HUES64 (cell line): ENCODE measurements at regions not wholly inside any gene's neighbourhood (a gene's known extent, or its start where the extent isn't known, plus 50 kb on each side); places are given as distances from the start of the nearest gene placed in this dataset.
"Not testable (repeated sequence)": the region's sequence is repeated elsewhere in the genome, so short reads cannot be mapped to it uniquely, and the experiment has no call there.

Source experiments
- H3K27ac ChIP-seq: 2 replicates; pipeline ENCODE4 v1.7.0; 2013; ENCODE audit warnings: low read depth, low read length, inconsistent platforms
- H3K27me3 ChIP-seq: 2 replicates; pipeline ENCODE4 v1.6.1; 2013; ENCODE audit warnings: mild to moderate bottlenecking, low read length; ENCODE audit not compliant: insufficient read depth
- H3K36me3 ChIP-seq: 2 replicates; pipeline ENCODE4 v1.6.1; 2013; ENCODE audit warnings: mild to moderate bottlenecking, low read length; ENCODE audit not compliant: insufficient read depth
- H3K4me1 ChIP-seq: 2 replicates; pipeline ENCODE4 v1.6.1; 2013; ENCODE audit warnings: mild to moderate bottlenecking, low read length, moderate library complexity; ENCODE audit not compliant: insufficient read depth
- H3K4me3 ChIP-seq: 2 replicates; pipeline ENCODE4 v1.5.1; 2013; ENCODE audit warnings: mild to moderate bottlenecking, low read length, moderate library complexity
- H3K9ac ChIP-seq: 2 replicates; pipeline ENCODE4 v1.6.1; 2013; ENCODE audit warnings: mild to moderate bottlenecking, low read depth, low read length
- H3K9me3 ChIP-seq: 2 replicates; pipeline ENCODE4 v1.6.1; 2013; ENCODE audit warnings: low read depth, low read length; ENCODE audit not compliant: insufficient read depth
- WGBS: fragments of 150-250, 120-280 bp; methylation state at CpG from one replicate; pipeline ENCODE4 v1.1.7; 2013; ENCODE audit warnings: missing lambda C conversion rate; 5-methylcytosine and 5-hydroxymethylcytosine counted together

DNA sequence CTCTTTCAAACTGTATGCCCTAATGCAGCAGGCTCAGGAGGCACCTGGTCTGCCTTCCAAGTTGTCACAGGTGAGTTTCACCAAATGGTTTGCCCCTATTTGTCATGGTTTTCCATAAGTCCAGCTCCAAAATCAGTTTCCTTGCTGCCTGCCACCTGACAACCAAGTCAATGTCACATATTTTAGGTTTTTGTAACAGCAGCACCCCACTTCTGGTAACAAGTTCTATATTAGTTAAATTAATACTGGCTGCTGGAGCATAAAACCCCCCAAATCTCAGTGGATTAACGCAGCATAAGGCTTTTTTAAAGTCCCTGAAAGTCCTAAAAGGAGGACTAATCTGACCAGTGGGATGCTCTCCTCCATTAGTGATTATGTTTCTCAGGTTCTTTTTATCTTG lies 200.7 kb downstream of the RRAGC start:
- Histone ChIP-seq H3K4me3 (no peak overlapping the region), H3K36me3 (no peaks in the 10 kb centered on the region), H3K9me3 (peaks cover 10% of the 10 kb centered on the region; the same call in 1 of the 2 replicates), H3K9ac (no peak overlapping the region), H3K4me1 (peaks cover 8% of the 10 kb centered on the region; the same call in 1 of the 2 replicates), H3K27me3 (no peaks in the 10 kb centered on the region), H3K27ac (no peak overlapping the region)
- WGBS, result 89% methylated on average over 1 of the region's 1 CpG

DNA sequence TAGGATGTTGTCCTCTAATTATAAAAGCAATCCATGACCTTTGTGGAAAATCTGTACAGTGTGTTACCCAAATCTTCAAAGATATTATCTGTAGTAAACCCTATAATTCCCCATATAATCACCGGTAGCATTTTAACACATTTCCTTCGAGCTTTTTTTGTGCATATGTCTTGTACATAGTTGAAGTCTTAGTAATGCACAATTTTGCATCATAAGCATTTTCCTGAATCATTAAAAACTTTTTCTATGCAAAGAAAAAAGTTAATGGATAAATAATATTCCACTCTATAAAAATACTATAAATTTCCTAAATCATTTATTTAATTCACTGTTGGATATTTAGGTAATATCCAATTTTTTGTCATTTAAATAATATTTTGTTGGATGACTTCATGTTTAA lies 201.7 kb downstream of the RRAGC start:
- WGBS, result 86% methylated on average over 1 of the region's 2 CpGs
- Histone ChIP-seq H3K27ac (no peak overlapping the region), H3K4me1 (peaks cover 8% of the 10 kb centered on the region; the same call in 1 of the 2 replicates), H3K9me3 (peaks cover 10% of the 10 kb centered on the region; the same call in 1 of the 2 replicates), H3K27me3 (no peaks in the 10 kb centered on the region), H3K4me3 (no peak overlapping the region), H3K9ac (no peak overlapping the region), H3K36me3 (no peaks in the 10 kb centered on the region)

DNA sequence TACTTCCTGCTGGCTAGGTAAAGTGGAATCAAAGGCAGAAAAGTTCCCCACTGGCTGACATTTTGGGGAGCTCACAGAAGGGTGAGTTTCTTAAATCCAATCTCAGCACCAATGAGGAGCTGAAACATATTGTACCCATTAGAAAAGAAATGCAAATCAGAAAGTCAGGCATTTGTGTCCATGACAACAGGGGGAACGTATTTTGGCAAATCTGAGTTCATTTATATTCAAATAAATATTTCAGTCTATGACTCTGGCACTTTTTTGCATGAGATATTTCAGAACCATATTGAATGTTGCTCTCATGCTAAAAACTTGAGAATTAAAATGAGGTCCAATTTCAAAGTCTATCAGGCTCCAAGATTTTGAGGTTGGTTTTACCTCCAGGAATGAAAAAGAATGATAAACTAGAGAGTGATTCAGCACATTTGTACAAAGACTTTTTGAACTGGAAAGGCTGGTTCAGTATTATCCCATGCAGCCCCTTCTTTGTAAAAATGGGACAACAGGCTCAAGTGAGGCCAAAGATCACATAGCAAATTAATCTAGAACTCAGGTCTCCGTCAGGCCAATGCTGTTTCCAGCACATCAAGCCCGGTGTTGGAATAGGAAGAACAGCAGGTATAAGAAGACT lies 202.2 kb downstream of the RRAGC start:
- WGBS, result 91% methylated on average over 3 of the region's 3 CpGs
- peaks cover 8% of the 10 kb centered on the region; the same call in 1 of the 2 replicates for H3K4me1 ChIP-seq
- no peaks in the 10 kb centered on the region for H3K27me3 ChIP-seq
- H3K27ac ChIP-seq, result no peak overlapping the region
- H3K36me3 ChIP-seq, result no peaks in the 10 kb centered on the region
- peaks cover 10% of the 10 kb centered on the region; the same call in 1 of the 2 replicates for H3K9me3 ChIP-seq
- no peak overlapping the region for H3K9ac ChIP-seq
- no peak overlapping the region for H3K4me3 ChIP-seq

- 74% methylated on average over 4 of the region's 4 CpGs for WGBS
- Histone ChIP-seq H3K27ac (no peak overlapping the region), H3K36me3 (no peaks in the 10 kb centered on the region), H3K9ac (no peak overlapping the region), H3K4me1 (peaks cover 8% of the 10 kb centered on the region; the same call in 1 of the 2 replicates), H3K9me3 (peaks cover 10% of the 10 kb centered on the region; the same call in 1 of the 2 replicates), H3K27me3 (no peaks in the 10 kb centered on the region), H3K4me3 (no peak overlapping the region)
Measured at GRCh38 chr1:38656726-38657125, 202.8 kb downstream of the RRAGC start.

DNA sequence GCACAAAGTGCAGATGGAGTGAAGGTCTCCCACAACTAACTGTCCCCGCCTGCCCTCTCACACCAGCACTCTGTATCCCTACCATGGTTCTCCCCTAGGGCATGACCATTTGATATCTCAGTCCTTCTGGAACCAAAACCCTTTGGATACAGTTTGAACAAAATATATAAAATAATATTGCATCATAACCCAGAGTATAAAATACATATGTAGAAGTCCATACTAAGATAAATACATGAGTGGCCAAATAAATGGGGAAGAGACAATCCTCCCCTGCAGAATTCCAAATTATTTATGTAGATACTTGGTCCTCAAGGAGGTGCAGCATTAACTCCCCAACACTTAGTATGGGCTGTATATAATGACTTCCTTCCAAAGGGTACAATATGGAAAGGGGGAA lies 207.4 kb downstream of the RRAGC start:
- Histone ChIP-seq H3K4me1 (peaks cover 5% of the 10 kb centered on the region; the same call in 1 of the 2 replicates), H3K36me3 (no peaks in the 10 kb centered on the region), H3K4me3 (no peak overlapping the region), H3K9ac (no peak overlapping the region), H3K27me3 (no peaks in the 10 kb centered on the region), H3K27ac (no peak overlapping the region), H3K9me3 (no peaks in the 10 kb centered on the region)
- 100% methylated on average over 1 of the region's 1 CpG for WGBS

- Histone ChIP-seq H3K4me3 (no peak overlapping the region), H3K36me3 (no peaks in the 10 kb centered on the region), H3K9ac (no peak overlapping the region), H3K27ac (no peak overlapping the region), H3K4me1 (no peaks in the 10 kb centered on the region), H3K27me3 (no peaks in the 10 kb centered on the region), H3K9me3 (no peaks in the 10 kb centered on the region)
- 90% methylated on average over 8 of the region's 8 CpGs for WGBS
Measured at GRCh38 chr1:38651669-38652068, 207.9 kb downstream of the RRAGC start.

DNA sequence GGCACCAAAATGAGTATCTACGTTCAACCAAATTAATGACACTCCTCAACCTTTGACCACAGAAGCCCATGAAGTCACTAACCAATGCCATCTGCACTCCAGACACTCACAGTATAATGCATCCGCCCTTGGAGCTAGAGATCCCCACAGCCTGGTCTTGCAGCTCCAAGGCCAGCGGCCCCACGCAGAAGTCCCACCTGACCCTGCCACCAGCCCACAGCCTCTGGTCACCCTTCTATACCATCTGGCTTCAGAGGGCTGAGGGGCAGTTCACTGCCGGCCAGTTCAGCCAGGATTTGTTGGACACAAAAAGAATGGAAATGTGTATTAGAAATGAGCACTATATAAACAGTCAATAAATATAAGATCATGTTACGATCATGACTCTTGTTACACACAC lies 211.2 kb downstream of the RRAGC start:
- Histone ChIP-seq H3K9ac (no peak overlapping the region), H3K27me3 (no peaks in the 10 kb centered on the region), H3K4me1 (no peaks in the 10 kb centered on the region), H3K27ac (no peak overlapping the region), H3K9me3 (0 out of 2 replicates have a peak, but pooled peaks cover 8% of the 10 kb centered on the region), H3K4me3 (no peak overlapping the region), H3K36me3 (no peaks in the 10 kb centered on the region)
- WGBS, result 90% methylated on average over 6 of the region's 6 CpGs

GRCh38 chr1:38647341-38647740 lies 212.2 kb downstream of the RRAGC start:
- not testable (repeated sequence) for H3K9ac ChIP-seq, H3K4me3 ChIP-seq, H3K27ac ChIP-seq, H3K36me3 ChIP-seq, H3K4me1 ChIP-seq, H3K9me3 ChIP-seq, H3K27me3 ChIP-seq
- WGBS, result 98% methylated on average over 28 of the region's 34 CpGs

- no peaks in the 10 kb centered on the region for H3K27me3 ChIP-seq
- 0 out of 2 replicates have a peak, but pooled peaks cover 8% of the 10 kb centered on the region for H3K9me3 ChIP-seq
- no peaks in the 10 kb centered on the region for H3K4me1 ChIP-seq
- H3K27ac ChIP-seq, result no peak overlapping the region
- H3K9ac ChIP-seq, result no peak overlapping the region
- H3K36me3 ChIP-seq, result no peaks in the 10 kb centered on the region
- WGBS, result 96% methylated on average over 8 of the region's 8 CpGs
- no peak overlapping the region for H3K4me3 ChIP-seq
Measured at GRCh38 chr1:38644092-38644491, 215.5 kb downstream of the RRAGC start.

DNA sequence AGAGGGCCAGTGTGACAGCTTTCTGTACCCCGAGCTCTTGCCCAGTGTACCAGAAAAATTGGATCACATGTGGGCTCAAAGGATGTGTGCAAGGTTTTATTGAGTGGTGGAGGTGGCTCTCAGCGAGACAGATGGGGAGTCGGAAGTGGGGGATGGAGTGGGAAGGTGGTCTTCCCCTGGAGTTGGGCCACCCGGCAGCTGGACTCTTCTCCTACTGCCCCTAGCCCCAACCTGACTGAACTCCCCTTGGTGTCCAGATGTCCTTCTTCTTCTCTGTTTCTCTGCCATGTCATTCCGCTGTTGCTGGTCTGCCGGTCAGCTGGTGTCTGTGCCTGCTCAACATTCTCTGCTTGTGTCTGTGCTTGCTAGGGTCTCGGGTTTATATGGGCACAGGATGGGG lies 217.9 kb downstream of the RRAGC start:
- no peaks in the 10 kb centered on the region for H3K36me3 ChIP-seq
- no peak overlapping the region for H3K4me3 ChIP-seq
- no peaks in the 10 kb centered on the region for H3K27me3 ChIP-seq
- 93% methylated on average over 7 of the region's 7 CpGs for whole genome bisulfite sequencing
- 0 out of 2 replicates have a peak, but pooled peaks cover 8% of the 10 kb centered on the region for H3K9me3 ChIP-seq
- no peak overlapping the region for H3K9ac ChIP-seq
- H3K4me1 ChIP-seq, result no peaks in the 10 kb centered on the region
- no peak overlapping the region for H3K27ac ChIP-seq

- no peak overlapping the region for H3K27ac ChIP-seq
- H3K9me3 ChIP-seq, result no peaks in the 10 kb centered on the region; the same call in 1 of the 2 replicates
- H3K27me3 ChIP-seq, result no peaks in the 10 kb centered on the region
- H3K4me3 ChIP-seq, result no peak overlapping the region
- no peaks in the 10 kb centered on the region for H3K36me3 ChIP-seq
- 94% methylated on average over 4 of the region's 4 CpGs for WGBS
- H3K4me1 ChIP-seq, result no peaks in the 10 kb centered on the region
- no peak overlapping the region for H3K9ac ChIP-seq
Measured at GRCh38 chr1:38640371-38640770, 219.2 kb downstream of the RRAGC start.
